Naive thymus-derived CD4-positive, alpha-beta T cell (primary cell): ENCODE measurements at regions not wholly inside any gene's neighbourhood (a gene's known extent, or its start where the extent isn't known, plus 50 kb on each side); places are given as distances from the start of the nearest gene placed in this dataset.
"Not testable (repeated sequence)": the region's sequence is repeated elsewhere in the genome, so short reads cannot be mapped to it uniquely, and the experiment has no call there.

Experiments used
- ATAC-seq: fragments of 150-1000 bp; cut with Tn5 transposase; 2 replicates; pipeline ENCODE4 v1.10.0; 2021; ENCODE audit warnings: mild to moderate bottlenecking, moderate library complexity
- CTCF ChIA-PET: fragments of 350-600 bp; sonication (Branson Sonifier 250); formaldehyde crosslinking; loops from one replicate; lab custom pipeline; 2021; ENCODE audit warnings: antibody characterized with exemption; lab: Charles Lee
- POLR2A ChIA-PET: fragments of 350-600 bp; sonication (Branson Sonifier 250); formaldehyde crosslinking; loops from one replicate; lab custom pipeline; 2021; ENCODE audit warnings: antibody characterized with exemption, inconsistent platforms; lab: Charles Lee
- DNase-seq, 9 donors: peaks; one replicate each; pipeline versions ENCODE4 v3.0.0 to v3.0.0-alpha.2; 2020 to 2022; ENCODE audit warnings: mixed read lengths in 1 of 9
- H3K27ac ChIP-seq: one replicate; pipeline ENCODE4 v1.7.0; 2013; ENCODE audit warnings: mild to moderate bottlenecking, low read depth, low read length, moderate library complexity
- H3K27me3 ChIP-seq, 2 donors: one replicate each; pipeline ENCODE4 v1.7.0; 2013; ENCODE audit warnings: low read length in 2 of 2, mild to moderate bottlenecking in 2 of 2, moderate library complexity in 2 of 2; ENCODE audit not compliant: control insufficient read depth in 2 of 2, insufficient read depth in 2 of 2
- H3K36me3 ChIP-seq, 3 experiments: 1 replicate in 2 of 3; 2 replicates in 1 of 3; pipeline ENCODE4 v1.7.0; 2013; ENCODE audit warnings: low read length in 3 of 3, mild to moderate bottlenecking in 3 of 3, moderate library complexity in 1 of 3; ENCODE audit not compliant: insufficient read depth in 3 of 3, control insufficient read depth in 2 of 3
- H3K4me1 ChIP-seq, 2 donors: one replicate each; pipeline ENCODE4 v1.7.0; 2013; ENCODE audit warnings: low read length in 2 of 2, mild to moderate bottlenecking in 2 of 2, moderate library complexity in 1 of 2; ENCODE audit not compliant: control insufficient read depth in 2 of 2, insufficient read depth in 2 of 2
- H3K4me3 ChIP-seq: 2 replicates; pipeline ENCODE4 v1.7.0; 2013; ENCODE audit warnings: mild to moderate bottlenecking, low read length
- H3K9me3 ChIP-seq, 3 experiments: 1 replicate in 2 of 3; 2 replicates in 1 of 3; pipeline ENCODE4 v1.7.0; 2013; ENCODE audit warnings: low read length in 3 of 3; ENCODE audit not compliant: control insufficient read depth in 2 of 3
- H3K27ac Mint-ChIP-seq, 9 donors: one replicate each; pipeline ENCODE4 v1.8.0; 2020 to 2022; ENCODE audit warnings: mixed read lengths in 9 of 9, mild to moderate bottlenecking in 8 of 9, moderate library complexity in 5 of 9, inconsistent platforms in 2 of 9
- H3K27me3 Mint-ChIP-seq, 5 donors: one replicate each; pipeline ENCODE4 v1.8.0; 2021 to 2022; ENCODE audit warnings: mixed read lengths in 5 of 5, mild to moderate bottlenecking in 1 of 5
- H3K36me3 Mint-ChIP-seq, 5 donors: one replicate each; pipeline ENCODE4 v1.8.0; 2020 to 2022; ENCODE audit warnings: mixed read lengths in 5 of 5, mild to moderate bottlenecking in 3 of 5, inconsistent platforms in 1 of 5
- H3K4me1 Mint-ChIP-seq, 7 donors: one replicate each; pipeline ENCODE4 v1.8.0; 2020 to 2022; ENCODE audit warnings: mixed read lengths in 7 of 7, mild to moderate bottlenecking in 3 of 7, inconsistent platforms in 1 of 7
- H3K4me3 Mint-ChIP-seq, 10 donors: one replicate each; pipeline ENCODE4 v1.8.0; 2020 to 2022; ENCODE audit warnings: mild to moderate bottlenecking in 10 of 10, mixed read lengths in 10 of 10, moderate library complexity in 6 of 10, inconsistent platforms in 2 of 10
- H3K9me3 Mint-ChIP-seq, 11 donors: one replicate each; pipeline ENCODE4 v1.8.0; 2020 to 2022; ENCODE audit warnings: mixed read lengths in 11 of 11, mild to moderate bottlenecking in 4 of 11, inconsistent platforms in 1 of 11, moderate library complexity in 1 of 11
- intact Hi-C, 2 donors: fragments of 100-400 bp; cut with micrococcal nuclease; formaldehyde crosslinking; loops; one replicate each; pipeline ENCODE4 v1.15.1; 2023

DNA sequence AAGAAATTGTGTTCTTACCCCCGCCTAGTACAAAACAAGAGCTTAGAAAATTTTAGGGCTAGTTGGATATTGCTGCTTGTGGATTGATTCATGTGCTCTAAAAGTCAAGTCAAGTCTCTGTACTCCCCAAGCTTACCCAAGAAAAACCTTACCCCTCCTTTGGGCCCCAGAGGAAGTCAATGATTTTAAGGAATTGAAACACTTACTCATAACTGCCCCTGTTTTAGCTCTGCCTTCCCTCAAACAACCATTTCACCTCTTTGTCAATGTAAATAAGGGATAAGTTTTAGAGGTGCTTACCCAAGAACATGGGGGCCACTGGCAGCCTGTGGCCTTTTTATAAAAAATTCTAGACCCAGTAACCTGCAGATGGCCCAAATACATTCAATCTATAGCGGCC is 136.6 kb upstream of the RMP24 start:
- Histone ChIP-seq H3K27ac (no peak overlapping the region), H3K36me3 (no peaks in the 10 kb centered on the region), H3K9me3 (peaks cover 0 to 10% (median 0%) of the 10 kb centered on the region in 3 experiments), H3K4me1 (no peaks in the 10 kb centered on the region), H3K4me3 (no peak overlapping the region), H3K27me3 (no peaks in the 10 kb centered on the region)
- H3K27ac Mint-ChIP-seq = no peak overlapping the region
- ChIA-PET CTCF (no interaction called here), POLR2A (no interaction called here)
- intact Hi-C loops = no loop called here
- ATAC-seq (peak; percentile 79), DNase-seq (no peak)
- peaks cover 0 to 35% (median 14%) of the 10 kb centered on the region in 11 donors for H3K9me3 Mint-ChIP-seq
- H3K4me3 Mint-ChIP-seq = no peak overlapping the region
- H3K27me3 Mint-ChIP-seq = peaks cover 0 to 31% (median 20%) of the 10 kb centered on the region in 5 donors
- peaks cover 0 to 4% (median 0%) of the 10 kb centered on the region in 5 donors for H3K36me3 Mint-ChIP-seq
- H3K4me1 Mint-ChIP-seq = no peaks in the 10 kb centered on the region

DNA sequence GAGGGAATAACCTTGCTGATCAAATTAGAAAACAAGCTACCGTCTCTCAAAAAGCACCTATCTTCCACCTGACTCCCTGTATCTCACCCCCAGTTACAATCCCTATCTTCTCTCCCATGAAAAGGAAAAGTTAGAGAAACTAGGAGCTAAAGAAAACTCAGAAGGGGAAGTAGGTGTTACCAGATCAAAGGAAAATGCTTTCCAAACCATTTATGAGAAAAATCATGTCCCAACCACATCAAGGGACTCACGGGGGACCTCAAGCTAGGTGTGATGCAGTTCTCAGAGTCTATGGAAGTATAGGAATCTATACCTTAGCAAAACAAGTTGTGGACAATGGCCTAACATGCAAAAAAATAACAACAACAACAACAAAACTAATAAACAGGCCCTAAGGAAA is 135.5 kb upstream of the RMP24 start:
- DNase-seq (no peak), ATAC-seq (no peak)
- no peaks in the 10 kb centered on the region for H3K36me3 ChIP-seq
- H3K9me3 ChIP-seq = peaks cover 0 to 9% (median 0%) of the 10 kb centered on the region in 3 experiments
- no peaks in the 10 kb centered on the region for H3K27me3 ChIP-seq
- no peaks in the 10 kb centered on the region for H3K4me1 ChIP-seq
- Mint-ChIP-seq H3K36me3 (peaks cover 0 to 4% (median 0%) of the 10 kb centered on the region in 5 donors), H3K27me3 (peaks cover 0 to 29% (median 17%) of the 10 kb centered on the region in 5 donors), H3K4me3 (no peak overlapping the region), H3K9me3 (peaks cover 2 to 27% (median 11%) of the 10 kb centered on the region in 11 donors), H3K4me1 (no peaks in the 10 kb centered on the region), H3K27ac (no peak overlapping the region)
- intact Hi-C loops = no loop called here
- POLR2A ChIA-PET = no interaction called here
- no peak overlapping the region for H3K27ac ChIP-seq
- no peak overlapping the region for H3K4me3 ChIP-seq
- CTCF ChIA-PET = no interaction called here

DNA sequence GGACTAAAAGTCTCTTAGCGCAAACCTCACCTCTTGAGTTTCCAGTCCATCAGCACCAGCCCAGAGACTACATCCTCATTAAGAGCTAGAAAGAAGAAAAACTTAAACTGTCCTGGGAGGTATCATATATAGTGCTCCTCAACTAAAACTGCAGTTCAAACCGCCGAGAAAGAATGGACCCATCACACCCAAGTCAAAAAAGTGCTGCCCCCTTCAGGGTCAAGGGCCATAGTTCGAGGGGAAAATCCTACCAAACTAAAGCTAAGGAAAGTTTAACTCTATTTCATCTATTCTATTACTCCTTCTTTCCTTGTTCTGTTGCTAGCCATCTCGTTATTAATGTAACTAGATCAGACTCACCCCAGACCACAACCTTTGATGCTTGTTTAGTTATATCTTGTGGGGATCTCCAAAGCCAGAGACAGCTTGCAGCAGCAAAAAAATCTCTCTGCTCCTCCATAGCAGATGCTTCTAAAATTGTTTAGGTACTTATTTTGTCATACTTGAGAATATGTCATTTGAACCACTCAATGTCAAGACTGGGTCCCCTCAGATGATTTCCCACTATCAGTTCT is 134.5 kb upstream of the RMP24 start:
- POLR2A ChIA-PET = no interaction called here
- H3K27ac Mint-ChIP-seq = no peak overlapping the region
- H3K27me3 ChIP-seq = no peaks in the 10 kb centered on the region
- intact Hi-C loops = no loop called here
- no peaks in the 10 kb centered on the region for H3K4me1 ChIP-seq
- H3K4me3 Mint-ChIP-seq = no peak overlapping the region
- CTCF ChIA-PET = no interaction called here
- H3K27ac ChIP-seq = no peak overlapping the region
- no peaks in the 10 kb centered on the region for H3K4me1 Mint-ChIP-seq
- no peak overlapping the region for H3K4me3 ChIP-seq
- no peaks in the 10 kb centered on the region for H3K36me3 ChIP-seq
- peaks cover 0 to 18% (median 11%) of the 10 kb centered on the region in 5 donors for H3K27me3 Mint-ChIP-seq
- no peaks in the 10 kb centered on the region for H3K9me3 ChIP-seq
- DNase-seq = no peak
- no peaks in the 10 kb centered on the region for H3K36me3 Mint-ChIP-seq
- H3K9me3 Mint-ChIP-seq = peaks cover 0 to 16% (median 5%) of the 10 kb centered on the region in 11 donors
- ATAC-seq = no peak

DNA sequence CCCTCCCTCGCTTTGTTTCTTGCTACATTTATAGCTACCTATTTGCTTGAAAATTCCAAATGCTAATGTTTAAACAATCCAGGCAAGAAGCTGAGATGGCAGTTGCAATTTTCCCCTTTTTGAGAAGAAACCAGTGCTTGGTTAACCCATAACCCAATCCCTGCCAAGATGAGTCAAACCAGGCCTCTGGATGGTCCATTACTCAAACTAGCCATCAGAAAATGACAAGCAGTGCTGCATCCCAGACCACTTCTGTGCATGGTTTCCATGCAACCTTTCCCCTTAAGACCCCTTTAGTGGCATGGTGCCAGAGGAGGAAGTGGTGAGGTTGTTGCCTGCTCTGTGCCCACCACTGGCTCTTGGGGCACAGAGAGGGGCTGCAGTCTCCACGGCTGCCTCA is 131.2 kb upstream of the RMP24 start:
- ATAC-seq (no peak), DNase-seq (no peak)
- Mint-ChIP-seq H3K9me3 (peaks cover 0 to 10% (median 0%) of the 10 kb centered on the region in 11 donors), H3K36me3 (no peaks in the 10 kb centered on the region), H3K27me3 (peaks cover 9 to 33% (median 19%) of the 10 kb centered on the region in 5 donors), H3K27ac (no peak overlapping the region), H3K4me3 (no peak overlapping the region), H3K4me1 (no peaks in the 10 kb centered on the region)
- ChIA-PET CTCF (no interaction called here), POLR2A (no interaction called here)
- intact Hi-C loops = no loop called here
- no peak overlapping the region for H3K4me3 ChIP-seq
- H3K9me3 ChIP-seq = no peaks in the 10 kb centered on the region
- no peaks in the 10 kb centered on the region for H3K36me3 ChIP-seq
- H3K27ac ChIP-seq = no peak overlapping the region
- H3K4me1 ChIP-seq = no peaks in the 10 kb centered on the region
- no peaks in the 10 kb centered on the region for H3K27me3 ChIP-seq

DNA sequence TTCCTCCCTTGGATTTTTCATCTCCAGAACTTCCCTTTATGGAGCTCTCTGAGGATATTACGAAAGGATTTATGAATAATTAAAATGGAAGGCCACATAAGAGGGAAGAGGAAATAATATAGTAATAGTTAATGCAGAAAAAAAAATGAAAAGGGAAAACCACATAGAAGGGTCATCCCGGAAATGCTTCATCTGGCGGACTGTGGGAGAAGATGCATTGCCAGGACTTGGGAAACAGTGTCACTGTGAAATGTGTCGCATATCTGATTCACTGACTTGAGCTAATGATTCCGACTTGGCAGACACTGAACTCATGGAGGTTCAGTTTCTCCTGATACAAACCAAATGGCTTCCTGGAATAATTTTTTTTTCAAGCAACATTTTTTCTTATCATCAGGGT is 129.9 kb upstream of the RMP24 start:
- H3K4me1 Mint-ChIP-seq = no peaks in the 10 kb centered on the region
- ATAC-seq (no peak), DNase-seq (no peak)
- Histone ChIP-seq H3K27ac (no peak overlapping the region), H3K36me3 (no peaks in the 10 kb centered on the region), H3K27me3 (no peaks in the 10 kb centered on the region), H3K4me1 (no peaks in the 10 kb centered on the region), H3K4me3 (no peak overlapping the region), H3K9me3 (no peaks in the 10 kb centered on the region)
- no peak overlapping the region for H3K27ac Mint-ChIP-seq
- H3K27me3 Mint-ChIP-seq = peaks cover 9 to 33% (median 19%) of the 10 kb centered on the region in 5 donors
- no peak overlapping the region for H3K4me3 Mint-ChIP-seq
- no peaks in the 10 kb centered on the region for H3K36me3 Mint-ChIP-seq
- CTCF ChIA-PET = no interaction called here
- peaks cover 0 to 10% (median 0%) of the 10 kb centered on the region in 11 donors for H3K9me3 Mint-ChIP-seq
- intact Hi-C loops = no loop called here
- POLR2A ChIA-PET = no interaction called here

DNA sequence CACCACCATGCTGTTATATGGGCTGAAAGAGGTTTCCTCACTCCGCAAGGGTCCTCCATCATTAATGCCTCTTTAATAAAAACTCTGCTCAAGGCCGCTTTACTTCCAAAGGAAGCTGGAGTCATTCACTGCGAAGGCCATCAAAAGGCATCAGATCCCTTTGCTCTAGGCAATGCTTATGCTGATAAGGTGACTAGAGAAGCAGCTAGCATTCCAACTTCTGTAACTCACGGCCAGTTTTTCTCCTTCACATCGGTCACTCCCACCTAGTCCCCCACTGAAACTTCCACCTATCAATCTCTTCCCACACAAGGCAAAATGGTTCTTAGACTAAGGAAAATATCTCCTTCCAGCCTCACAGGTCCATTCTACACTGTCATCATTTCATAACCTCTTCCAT is 124.2 kb upstream of the RMP24 start:
- intact Hi-C loops, H3K4me3 ChIP-seq, ATAC-seq, H3K36me3 ChIP-seq, DNase-seq, CTCF ChIA-PET, H3K4me1 Mint-ChIP-seq, H3K9me3 ChIP-seq, H3K36me3 Mint-ChIP-seq, POLR2A ChIA-PET, H3K27ac Mint-ChIP-seq, H3K4me3 Mint-ChIP-seq, H3K27me3 ChIP-seq, H3K27ac ChIP-seq, H3K9me3 Mint-ChIP-seq, H3K4me1 ChIP-seq: not testable (repeated sequence)
- peaks cover 9 to 29% (median 20%) of the 10 kb centered on the region in 5 donors for H3K27me3 Mint-ChIP-seq

DNA sequence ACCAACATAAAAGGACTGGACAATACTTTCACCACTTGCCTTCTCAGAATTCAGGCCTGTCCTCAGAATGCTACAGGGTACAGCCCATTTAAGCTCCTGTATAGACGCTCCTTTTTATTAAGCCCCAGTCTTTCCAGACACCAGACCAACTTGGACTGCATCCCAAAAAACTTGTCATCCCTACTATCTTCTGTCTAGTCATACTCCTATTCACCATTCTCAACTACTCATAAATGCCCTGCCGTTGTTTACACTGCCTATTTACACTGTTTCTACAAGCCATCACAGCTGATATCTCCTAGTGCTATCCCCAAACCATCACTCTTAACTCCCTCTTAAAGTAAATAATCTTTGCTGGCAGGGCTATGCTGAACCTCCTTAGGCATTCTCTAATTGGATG is 123.2 kb upstream of the RMP24 start:
- H3K27me3 Mint-ChIP-seq = peaks cover 9 to 28% (median 18%) of the 10 kb centered on the region in 5 donors
- ATAC-seq, H3K4me1 Mint-ChIP-seq, H3K4me3 ChIP-seq, H3K36me3 Mint-ChIP-seq, CTCF ChIA-PET, H3K36me3 ChIP-seq, H3K9me3 Mint-ChIP-seq, intact Hi-C loops, POLR2A ChIA-PET, H3K27me3 ChIP-seq, H3K9me3 ChIP-seq, H3K4me1 ChIP-seq, H3K4me3 Mint-ChIP-seq, DNase-seq, H3K27ac Mint-ChIP-seq, H3K27ac ChIP-seq: not testable (repeated sequence)
